ENCODE measurements at regions not wholly inside any gene's neighbourhood (a gene's known extent, or its start where the extent isn't known, plus 50 kb on each side); places are given as distances from the start of the nearest gene placed in this dataset.

GRCh38 chr18:33923980-33924379, 300.7 kb downstream of the NOL4 start:
- ATAC-seq (ENCODE audit: low FRiP score in 2 of 2) (no peak), DNase-seq (no peak)
- no peaks in the 10 kb centered on the region for H3K27me3 ChIP-seq
- no peaks in the 10 kb centered on the region for H3K9me3 ChIP-seq
- no peaks in the 10 kb centered on the region for H3K36me3 ChIP-seq
- TF ChIP-seq POLR2A (IDR thresholded peaks at IDR 0.05): no peak
- no peak for TF ChIP-seq POLR2AphosphoS5 (IDR thresholded peaks at IDR 0.05)
- no peak for TF ChIP-seq CTCF (IDR thresholded peaks at IDR 0.05)
- no peak for TF ChIP-seq EP300 (IDR thresholded peaks at IDR 0.05)
- H3K27ac ChIP-seq: no peak overlapping the region
- 49 to 58% methylated on average over 3 of the region's 3 CpGs for WGBS, 2 donors
- H3K4me1 ChIP-seq: no peaks in the 10 kb centered on the region
- no peak overlapping the region for H3K4me3 ChIP-seq

GRCh38 chr18:33918571-33918970, 306.1 kb downstream of the NOL4 start:
- 50 to 51% methylated on average over 3 of the region's 3 CpGs for WGBS, 2 donors
- no peak for ATAC-seq (ENCODE audit: low FRiP score in 2 of 2)

GRCh38 chr18:33916200-33916599, 308.5 kb downstream of the NOL4 start:
- no peak for ATAC-seq (ENCODE audit: low FRiP score in 2 of 2)
- DNase-seq: no peak
- no peaks in the 10 kb centered on the region for H3K36me3 ChIP-seq
- no peaks in the 10 kb centered on the region for H3K27me3 ChIP-seq
- H3K9me3 ChIP-seq: no peaks in the 10 kb centered on the region
- H3K27ac ChIP-seq: no peak overlapping the region
- H3K4me1 ChIP-seq: no peaks in the 10 kb centered on the region
- WGBS, 2 donors: 76 to 85% methylated on average over 4 of the region's 4 CpGs
- TF ChIP-seq POLR2A (IDR thresholded peaks at IDR 0.05): no peak
- no peak for TF ChIP-seq POLR2AphosphoS5 (IDR thresholded peaks at IDR 0.05)
- no peak for TF ChIP-seq EP300 (IDR thresholded peaks at IDR 0.05)
- no peak for TF ChIP-seq CTCF (IDR thresholded peaks at IDR 0.05)
- no peak overlapping the region for H3K4me3 ChIP-seq

More at GRCh38 chr18:33918571-33918970, 306.1 kb downstream of the NOL4 start:
- TF ChIP-seq POLR2AphosphoS5 (IDR thresholded peaks at IDR 0.05): no peak
- TF ChIP-seq CTCF (IDR thresholded peaks at IDR 0.05): no peak
- TF ChIP-seq EP300 (IDR thresholded peaks at IDR 0.05): no peak
- TF ChIP-seq POLR2A (IDR thresholded peaks at IDR 0.05): no peak
- DNase-seq: no peak
- Histone ChIP-seq H3K9me3 (no peaks in the 10 kb centered on the region), H3K27me3 (no peaks in the 10 kb centered on the region), H3K4me3 (no peak overlapping the region), H3K27ac (no peak overlapping the region), H3K36me3 (no peaks in the 10 kb centered on the region), H3K4me1 (no peaks in the 10 kb centered on the region)

- Histone ChIP-seq H3K9me3 (no peaks in the 10 kb centered on the region), H3K4me1 (no peaks in the 10 kb centered on the region), H3K27ac (no peak overlapping the region), H3K4me3 (no peak overlapping the region), H3K36me3 (no peaks in the 10 kb centered on the region), H3K27me3 (no peaks in the 10 kb centered on the region)
- no peak for DNase-seq
- TF ChIP-seq CTCF (IDR thresholded peaks at IDR 0.05) (no peak), POLR2AphosphoS5 (IDR thresholded peaks at IDR 0.05) (no peak), EP300 (IDR thresholded peaks at IDR 0.05) (no peak), POLR2A (IDR thresholded peaks at IDR 0.05) (no peak)
- ATAC-seq (ENCODE audit: low FRiP score in 2 of 2): no peak
Measured at GRCh38 chr18:33914399-33914798, 310.3 kb downstream of the NOL4 start.

- no peak overlapping the region for H3K4me3 ChIP-seq
- ATAC-seq (ENCODE audit: low FRiP score in 2 of 2): no peak
- no peaks in the 10 kb centered on the region for H3K27me3 ChIP-seq
- no peak for DNase-seq
- H3K9me3 ChIP-seq: peaks cover 0 to 6% (median 2%) of the 10 kb centered on the region in 4 donors
- H3K27ac ChIP-seq: no peak overlapping the region
- H3K4me1 ChIP-seq: no peaks in the 10 kb centered on the region
- no peaks in the 10 kb centered on the region for H3K36me3 ChIP-seq
- 78 to 84% methylated on average over 4 of the region's 4 CpGs for WGBS, 2 donors
- no peak for TF ChIP-seq EP300 (IDR thresholded peaks at IDR 0.05)
- TF ChIP-seq POLR2A (IDR thresholded peaks at IDR 0.05): no peak
Measured at GRCh38 chr18:33906046-33906445, 318.7 kb downstream of the NOL4 start.

Data from upper lobe of left lung (tissue), 6 donors.